Forelimb muscle (tissue), 1 donor: ENCODE measurements at regions not wholly inside any gene's neighbourhood (a gene's known extent, or its start where the extent isn't known, plus 50 kb on each side); places are given as distances from the start of the nearest gene placed in this dataset.
"Not testable (repeated sequence)": the region's sequence is repeated elsewhere in the genome, so short reads cannot be mapped to it uniquely, and the experiment has no call there.

Experiments used
- DNase-seq: peaks from one replicate; pipeline ENCODE4 v3.0.0-alpha.2; 2013; ENCODE audit warnings: low read depth

DNA sequence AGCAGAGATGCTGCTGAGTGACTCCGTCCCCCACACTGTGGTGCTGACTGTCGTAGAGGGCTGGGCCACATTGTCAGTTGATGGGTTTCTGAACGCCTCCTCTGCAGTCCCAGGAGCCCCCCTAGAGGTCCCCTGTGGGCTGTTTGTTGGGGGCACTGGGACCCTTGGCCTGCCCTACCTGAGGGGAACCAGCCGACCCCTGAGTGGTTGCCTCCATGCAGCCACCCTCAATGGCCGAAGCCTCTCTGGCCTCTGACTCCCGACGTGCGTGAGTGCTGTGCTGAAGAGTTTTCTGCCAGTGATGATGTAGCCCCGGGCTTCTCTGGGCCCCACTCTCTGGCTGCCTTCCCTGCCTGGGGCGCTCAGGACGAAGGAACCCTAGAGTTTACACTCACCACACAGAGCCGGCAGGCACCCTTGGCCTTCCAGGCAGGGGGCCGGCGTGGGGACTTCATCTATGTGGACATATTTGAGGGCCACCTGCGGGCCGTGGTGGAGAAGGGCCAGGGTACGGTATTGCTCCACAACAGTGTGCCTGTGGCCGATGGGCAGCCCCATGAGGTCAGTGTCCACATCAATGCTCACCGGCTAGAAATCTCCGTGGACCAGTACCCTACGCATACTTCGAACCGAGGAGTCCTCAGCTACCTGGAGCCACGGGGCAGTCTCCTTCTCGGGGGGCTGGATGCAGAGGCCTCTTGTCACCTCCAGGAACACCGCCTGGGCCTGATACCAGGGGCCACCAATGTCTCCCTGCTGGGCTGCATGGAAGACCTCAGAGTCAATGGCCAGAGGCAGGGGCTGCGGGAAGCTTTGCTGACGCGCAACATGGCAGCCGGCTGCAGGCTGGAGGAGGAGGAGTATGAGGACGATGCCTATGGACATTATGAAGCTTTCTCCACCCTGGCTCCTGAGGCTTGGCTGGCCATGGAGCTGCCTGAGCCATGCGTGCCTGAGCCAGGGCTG is 181.1 kb downstream of the TBC1D2B start:
- not testable (repeated sequence) for DNase-seq

DNA sequence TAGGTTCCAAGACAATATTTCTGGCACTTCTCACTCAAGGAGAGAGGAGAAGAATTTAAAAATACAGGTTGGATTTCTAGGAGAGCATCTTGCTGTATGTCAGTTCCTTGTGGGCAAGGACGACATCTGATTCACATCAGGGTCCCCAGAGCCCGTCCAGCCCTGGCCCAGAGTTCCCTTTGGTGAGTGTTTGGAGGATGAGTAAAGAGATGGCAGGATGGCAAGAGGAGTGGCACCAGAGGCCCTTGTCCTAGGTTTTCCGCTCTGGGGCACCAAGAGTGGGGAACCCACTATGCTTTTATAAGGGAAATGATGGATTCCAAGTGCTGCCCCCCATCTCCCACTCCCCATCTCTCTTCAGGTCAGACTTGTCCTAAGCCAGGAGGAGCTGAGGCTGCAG is 181.8 kb downstream of the TBC1D2B start:
- DNase-seq, result no peak

DNA sequence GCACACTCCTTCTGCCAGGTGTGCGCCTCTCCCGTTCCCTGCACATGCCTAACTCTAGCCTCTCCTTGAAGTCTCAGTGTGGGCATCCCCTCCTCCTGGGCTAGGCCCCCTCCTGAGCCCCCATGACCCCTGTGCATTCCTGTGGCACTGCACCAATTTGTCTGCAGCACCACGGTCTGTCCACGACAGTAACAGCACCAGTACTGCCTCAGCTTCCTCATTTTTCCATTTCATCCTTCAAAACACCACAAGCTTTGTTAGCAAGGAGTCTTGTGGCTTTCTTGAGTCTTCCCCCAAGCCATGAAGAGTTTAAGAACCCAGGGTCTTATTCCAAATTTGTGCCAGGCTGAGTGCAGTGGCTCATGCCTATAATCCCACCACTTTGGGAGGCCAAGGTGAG is 182.4 kb downstream of the TBC1D2B start:
- DNase-seq, result not testable (repeated sequence)

DNA sequence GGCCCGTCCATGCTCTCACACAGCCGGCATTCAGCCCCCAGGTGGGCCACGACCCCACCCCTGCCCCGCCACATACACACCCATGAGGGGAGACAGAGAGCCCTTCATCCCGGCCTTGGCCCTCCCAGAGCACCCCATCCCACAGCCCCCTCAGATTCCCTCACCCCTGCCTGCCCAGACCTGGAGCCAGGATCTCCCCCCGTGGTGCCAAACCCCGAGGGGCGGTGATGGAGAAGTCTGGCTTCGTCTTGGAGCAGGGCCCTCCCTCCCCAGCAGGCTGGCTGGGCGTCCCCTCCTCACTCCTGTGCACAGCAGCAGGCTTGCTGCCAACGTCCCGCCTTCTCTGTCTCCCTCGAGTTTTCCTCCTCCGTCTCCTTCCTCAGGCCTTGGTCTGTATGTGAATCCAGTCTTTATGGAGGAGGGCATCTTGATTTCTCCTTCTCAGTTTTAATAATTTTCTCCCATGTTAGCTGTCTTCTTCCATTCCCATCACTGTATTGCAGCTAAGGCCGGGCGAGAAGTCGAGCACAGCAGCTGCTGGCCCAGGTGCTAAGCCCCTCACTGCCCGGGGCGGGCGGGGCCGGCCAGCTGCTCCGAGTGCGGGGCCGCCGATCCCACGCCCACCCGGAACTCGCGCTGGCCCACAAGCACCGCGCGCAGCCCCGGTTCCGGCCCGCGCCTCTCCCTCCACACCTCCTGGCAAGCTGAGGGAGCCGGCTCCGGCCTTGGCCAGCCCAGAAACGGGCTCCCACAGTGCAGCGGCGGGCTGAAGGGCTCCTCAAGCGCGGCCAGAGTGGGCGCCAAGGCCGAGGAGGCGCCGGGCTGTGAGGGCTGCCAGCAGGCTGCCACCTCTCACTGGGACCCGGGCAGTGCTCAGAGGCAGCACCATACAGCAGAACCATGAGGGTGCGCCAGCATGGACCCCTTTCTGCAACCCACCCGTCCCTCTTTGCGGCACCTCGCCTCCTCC is 183.6 kb downstream of the TBC1D2B start:
- not testable (repeated sequence) for DNase-seq

DNA sequence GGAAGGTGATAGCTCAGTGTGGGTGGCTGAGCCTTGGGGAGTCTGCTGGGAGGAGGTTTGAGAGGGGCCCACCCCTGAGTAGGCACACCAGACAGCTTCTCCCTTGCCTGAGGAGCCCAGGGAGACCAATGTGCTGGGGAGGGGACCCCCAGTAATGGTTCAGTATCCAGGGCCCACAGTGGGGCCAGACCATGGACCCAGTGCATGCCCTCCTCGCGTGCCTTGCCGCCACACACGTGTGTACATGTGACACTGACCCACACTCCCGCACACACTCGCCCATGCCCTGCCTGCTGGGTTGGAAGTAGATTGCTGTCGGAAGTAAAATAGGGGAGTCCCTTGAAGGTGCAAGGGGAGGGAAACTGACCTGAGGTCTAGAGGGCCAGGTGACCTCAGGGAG is 184.3 kb downstream of the TBC1D2B start:
- DNase-seq, result not testable (repeated sequence)

DNA sequence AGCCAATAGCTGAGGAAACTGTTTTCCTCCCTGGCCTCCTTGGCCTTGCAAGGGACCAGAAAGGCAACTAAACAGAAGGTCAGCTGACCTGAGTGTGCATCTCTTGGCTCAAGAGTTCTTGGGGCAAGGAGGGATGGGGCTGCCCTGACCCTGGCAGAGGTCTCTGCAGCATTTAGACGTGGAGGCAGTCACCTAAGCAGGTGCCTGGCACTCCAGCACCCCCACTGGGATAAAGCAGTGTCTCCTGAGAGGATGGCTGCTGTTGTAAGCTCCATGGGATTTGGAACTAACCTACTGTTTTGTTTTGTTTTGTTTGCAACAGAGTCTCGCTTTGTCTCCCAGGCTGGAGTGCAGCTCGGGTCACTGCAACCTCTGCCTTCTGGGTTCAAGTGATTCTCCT is 185.2 kb downstream of the TBC1D2B start:
- DNase-seq, result no peak

DNA sequence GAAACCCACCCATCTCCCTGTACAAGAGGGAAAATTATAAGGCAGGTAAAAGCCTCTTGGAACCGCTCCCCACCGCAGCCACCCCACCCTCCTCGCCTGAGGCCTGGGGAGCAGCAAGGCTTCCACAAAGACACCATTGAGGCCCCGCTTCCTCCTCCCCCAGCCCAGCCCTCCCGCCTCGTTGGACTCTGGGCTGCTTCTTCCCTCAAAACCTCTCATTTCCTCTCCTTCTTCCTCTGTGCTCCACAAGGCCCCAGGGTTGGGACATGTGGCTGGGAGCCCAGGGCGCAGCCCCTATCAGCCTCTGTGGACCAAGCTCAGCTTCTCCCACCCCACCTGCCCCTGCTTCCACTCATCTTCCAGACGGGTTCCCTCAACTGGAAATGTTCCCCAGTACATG is 185.6 kb downstream of the TBC1D2B start:
- DNase-seq, result not testable (repeated sequence)

DNA sequence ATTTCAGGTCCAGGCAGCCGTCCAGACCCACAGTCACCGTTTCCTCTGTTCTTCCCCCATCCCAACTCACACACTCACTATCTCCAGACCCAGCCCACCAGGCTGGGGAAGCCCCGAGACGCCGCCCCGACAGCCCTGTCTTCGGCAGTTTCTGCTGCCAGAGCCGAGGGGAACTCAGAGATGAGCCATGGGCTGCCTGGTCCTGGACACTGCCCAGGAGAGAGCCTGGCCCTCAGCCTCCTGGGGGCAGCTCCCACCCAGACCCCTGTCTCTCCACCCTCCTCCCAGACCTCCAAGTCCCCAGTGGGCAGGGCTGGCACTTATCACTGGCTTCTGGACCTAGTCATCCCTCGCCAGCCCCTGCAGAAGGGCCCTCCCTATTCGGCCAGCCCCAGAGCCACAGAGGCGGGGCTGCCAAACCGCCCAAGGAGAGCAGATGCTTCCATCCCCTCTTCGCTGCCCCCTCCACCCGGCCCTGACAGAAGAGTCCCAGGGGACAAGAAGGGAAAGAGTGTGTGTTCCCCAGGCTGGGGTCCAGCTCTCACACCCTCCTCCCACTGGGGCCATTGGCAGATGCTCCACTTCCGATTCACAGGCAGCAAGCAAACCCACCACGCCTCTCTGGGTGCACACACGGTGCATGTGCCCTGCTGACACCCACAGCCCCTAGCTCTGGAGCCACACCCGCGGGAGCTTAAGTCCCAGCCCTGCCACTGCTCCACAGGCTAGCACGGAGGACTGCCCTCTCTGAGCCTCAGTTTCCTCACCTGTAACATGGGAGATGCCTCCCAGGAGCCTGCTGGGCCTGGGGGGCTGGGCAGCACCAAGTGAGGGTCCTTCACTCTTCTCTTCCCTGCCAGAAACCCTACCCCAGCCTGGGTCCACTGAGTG is 186.4 kb downstream of the TBC1D2B start:
- not testable (repeated sequence) for DNase-seq

DNA sequence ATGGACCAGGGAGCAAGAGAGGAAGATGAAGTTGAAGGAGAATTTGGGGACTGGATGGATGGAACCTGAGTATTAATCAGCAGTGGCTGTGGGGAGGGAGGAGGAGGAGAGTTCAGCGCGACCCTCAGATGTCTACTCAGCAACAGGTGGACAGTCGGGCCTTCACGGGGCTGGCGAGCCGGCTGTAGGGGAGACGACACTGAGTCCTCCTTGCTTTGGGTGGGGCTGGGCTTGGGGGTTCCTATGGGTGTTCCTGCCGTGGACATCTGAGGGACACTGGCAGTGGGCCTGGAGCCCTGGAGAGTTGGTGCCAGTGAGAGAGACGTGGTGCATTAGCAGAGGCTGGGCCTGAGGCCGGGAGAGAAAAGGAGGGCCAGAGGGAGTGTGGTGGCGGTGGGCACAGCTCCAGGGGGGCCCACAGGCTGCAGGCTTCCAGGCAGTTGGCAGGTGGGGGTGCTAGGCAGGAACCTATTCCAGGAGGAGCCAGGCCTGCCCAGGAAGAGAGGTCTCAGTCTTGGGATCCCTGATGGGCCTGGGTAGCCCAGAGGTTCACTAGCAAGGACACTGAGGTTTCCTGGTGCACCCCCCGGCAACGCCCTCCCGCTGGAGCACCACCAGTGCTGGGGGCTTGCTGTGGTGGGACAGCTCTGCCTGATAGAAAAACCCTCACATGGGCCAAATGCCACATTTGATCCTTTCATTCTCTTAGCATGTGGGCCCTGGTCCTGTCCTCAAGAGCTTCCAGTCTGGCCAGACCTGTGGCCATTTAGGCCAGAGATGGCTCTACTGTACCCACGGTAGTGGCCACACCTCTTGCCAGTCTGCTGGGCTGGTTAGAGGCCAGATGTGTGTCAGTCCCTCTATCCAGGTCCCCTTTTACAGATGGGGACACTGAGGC is 187.4 kb downstream of the TBC1D2B start:
- not testable (repeated sequence) for DNase-seq

DNA sequence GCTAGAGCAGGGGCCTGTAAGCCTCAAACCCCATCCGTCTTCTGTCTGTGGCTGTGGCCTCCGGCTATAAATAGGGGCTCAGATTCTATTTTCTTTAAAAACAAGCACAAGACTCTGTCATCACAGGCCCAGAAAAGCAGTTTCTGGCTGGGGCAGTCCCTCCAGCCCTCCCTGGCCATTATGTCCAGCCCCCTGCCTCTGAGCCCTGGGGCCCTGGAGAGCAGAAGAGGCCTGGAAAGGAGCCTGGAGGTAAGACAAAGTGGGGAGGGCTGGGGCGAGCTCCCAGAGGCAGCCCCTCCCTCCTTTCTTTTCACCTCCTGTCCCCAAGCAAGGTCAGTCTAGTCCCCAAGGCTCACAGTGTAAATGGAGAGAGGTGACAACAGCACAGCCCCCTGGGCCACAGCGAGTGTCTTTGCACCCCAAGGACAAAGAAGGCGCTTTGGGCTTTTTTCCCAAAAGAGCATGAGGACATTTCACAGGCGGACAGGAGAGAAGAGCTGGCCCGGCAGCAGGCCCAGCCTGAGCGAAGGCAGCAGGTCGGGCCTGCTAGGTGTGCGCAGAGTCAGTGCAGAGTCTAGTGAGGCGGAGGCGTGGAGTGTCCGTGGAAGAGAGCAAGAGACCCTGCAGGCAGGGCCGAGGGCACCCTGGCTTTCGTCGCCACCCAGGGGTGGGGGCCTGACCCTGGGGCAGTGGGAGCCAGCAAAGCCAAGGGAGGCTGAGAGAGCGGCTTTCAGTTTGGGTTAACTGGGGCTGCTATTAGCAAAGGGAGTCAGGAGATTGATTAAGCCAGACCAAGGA is 188.3 kb downstream of the TBC1D2B start:
- no peak for DNase-seq

DNA sequence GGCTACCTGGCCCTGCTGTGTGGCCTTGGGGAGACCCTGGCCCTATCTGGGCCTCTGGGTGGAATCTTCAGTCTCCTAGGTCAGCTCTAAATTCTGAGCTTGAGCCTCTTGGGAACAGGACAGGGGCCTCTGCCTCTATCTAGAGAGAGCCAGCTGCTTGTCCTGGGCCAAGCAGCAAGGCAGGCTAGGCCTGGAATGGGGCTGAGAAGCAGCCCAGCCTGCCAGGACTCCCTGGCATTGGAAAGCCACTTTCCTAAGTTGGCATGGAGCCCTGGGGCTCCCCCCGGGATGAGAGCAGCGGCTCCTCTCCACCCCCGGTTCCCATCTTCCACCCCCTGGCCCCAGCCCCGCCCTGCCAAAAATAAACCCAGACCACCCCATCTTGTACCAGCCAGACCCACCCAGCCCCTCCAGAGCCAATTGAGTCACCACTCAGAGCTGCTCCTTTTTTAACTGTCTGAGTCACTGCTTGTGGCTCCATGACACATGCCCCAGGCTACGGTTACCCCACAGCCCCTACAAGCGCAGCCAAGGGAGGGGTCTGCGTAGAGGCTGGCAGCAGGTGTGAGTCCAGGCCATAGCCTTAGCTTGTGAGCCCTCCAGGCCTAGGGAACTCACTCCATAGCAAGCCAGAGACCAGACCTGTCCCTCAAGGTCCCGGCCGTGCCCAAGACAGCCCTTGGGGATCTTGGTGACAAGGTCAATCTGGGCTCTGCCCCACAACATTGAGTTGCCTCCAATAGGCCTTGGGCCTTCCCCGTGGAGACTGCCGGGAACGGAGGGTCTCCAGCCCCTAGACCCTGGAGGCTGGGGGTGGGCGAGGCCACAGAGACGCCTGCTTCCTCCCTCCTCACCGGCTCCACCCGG is 189.7 kb downstream of the TBC1D2B start:
- DNase-seq, result not testable (repeated sequence)

DNA sequence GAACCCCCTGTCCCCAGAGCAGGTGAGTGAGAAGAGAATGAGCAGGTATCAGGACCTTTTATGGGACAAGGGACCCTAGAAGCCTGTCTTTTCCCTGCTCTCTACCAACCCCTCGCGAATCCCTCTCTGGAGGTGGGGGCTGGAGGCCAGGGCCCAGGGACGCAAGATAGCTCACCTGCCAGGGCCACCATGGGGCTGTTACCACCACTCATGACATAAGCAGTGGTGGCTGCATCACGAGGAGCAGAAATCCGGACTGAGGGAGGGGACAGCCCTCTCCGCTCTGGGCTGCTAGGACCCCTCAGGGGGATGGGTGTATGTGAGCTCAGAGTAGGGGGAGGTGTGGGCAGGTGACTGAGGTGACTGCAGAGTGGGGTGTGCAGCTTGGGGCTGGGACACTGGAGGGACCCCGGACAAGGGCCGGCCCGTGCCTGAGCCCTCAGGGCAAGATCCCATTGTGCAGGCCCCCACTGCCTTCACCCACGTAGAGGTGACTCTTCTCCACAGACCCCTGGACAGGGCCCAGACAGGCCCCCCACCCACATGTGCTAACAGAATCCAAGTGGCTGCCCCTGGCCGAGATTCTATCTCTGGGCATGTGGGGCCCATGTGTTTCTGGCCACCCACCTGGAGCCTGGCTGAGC is 190.6 kb downstream of the TBC1D2B start:
- no peak for DNase-seq

DNA sequence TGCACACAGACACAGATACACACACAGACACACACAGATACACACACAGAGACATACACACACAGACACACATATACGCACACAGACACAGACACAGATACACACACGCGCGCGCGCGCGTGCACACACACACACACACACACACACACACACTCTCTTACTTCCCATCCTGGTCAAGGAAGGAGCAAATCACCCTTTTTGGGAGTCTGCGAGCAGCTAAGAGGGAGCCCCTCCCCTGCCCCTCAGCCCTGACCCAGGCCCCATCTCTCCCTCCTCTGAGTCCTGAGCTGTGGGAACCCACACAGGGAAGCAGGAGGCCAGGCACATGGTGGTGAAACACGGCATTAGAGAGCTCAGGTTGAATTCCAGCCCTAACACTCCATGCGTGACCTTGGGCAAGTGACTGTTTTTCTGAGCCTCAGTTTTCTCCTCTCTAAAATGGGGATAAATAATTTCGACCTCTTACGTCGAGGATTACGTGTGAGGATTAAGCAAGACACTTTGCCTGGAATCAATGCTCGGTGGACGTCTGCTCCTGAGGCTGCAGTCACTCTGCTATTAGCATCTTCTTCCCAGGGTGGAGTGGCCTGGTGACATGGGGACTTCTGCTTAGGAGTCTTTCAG is 191.5 kb downstream of the TBC1D2B start:
- not testable (repeated sequence) for DNase-seq

DNA sequence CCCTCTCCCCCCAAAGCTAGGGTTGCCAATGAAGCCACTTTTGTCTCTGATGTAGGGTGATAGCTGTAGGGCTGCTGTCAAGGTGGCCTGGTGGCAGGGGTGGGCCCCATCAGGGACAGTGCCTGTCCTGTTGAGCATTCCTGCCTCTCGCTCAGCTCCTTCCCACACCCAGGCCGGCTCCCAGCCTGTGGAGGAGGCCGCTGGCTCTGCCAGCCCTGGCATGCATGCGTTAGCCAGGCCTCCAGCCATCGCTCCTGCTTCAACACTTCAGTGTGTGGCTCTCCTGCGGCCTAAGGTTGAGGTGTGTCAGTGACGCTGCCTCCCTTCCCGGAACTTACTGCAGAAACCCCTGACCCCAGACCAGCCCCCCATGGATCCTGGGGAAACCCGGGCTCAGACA is 194.5 kb downstream of the TBC1D2B start:
- DNase-seq, result not testable (repeated sequence)

DNA sequence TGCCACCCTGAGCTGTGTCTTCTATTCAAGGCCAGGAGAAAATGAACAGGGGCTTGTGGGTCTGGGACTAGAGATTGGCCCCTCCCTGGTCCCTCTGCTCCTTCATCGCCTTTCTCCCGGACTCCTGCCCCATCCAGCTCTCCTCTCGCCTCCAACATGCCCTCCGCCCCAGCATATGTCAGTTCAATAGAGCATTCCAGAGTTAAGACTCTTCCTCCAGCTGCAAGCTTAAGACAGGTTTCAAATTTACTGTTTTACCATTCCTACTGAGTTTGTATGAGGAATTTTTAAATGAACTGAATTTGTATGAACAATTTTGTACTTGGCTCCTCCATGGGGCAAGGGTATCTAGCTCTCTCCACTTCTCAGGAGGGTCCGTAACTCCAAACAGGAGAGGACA is 195.6 kb downstream of the TBC1D2B start:
- DNase-seq, result no peak

DNA sequence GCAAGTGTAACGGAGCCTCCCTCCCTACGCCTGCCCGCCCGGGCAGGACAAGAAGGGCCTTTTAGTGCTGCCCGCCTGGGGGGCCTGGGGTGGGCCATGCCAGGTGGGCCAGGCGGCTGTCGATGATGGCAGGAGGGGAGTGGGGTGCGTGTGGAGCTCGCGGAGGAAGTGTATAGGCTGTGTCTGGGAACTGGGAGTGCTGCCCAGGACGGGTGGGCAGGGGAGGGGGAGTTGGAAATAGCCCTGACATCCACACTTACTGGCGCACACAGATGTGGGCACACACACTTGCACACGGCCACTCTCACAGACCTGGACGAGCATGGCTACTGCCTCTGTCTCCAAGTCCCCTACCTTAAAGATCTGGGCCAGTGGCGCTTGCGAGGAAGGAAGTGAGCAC is 196.0 kb downstream of the TBC1D2B start:
- not testable (repeated sequence) for DNase-seq

DNA sequence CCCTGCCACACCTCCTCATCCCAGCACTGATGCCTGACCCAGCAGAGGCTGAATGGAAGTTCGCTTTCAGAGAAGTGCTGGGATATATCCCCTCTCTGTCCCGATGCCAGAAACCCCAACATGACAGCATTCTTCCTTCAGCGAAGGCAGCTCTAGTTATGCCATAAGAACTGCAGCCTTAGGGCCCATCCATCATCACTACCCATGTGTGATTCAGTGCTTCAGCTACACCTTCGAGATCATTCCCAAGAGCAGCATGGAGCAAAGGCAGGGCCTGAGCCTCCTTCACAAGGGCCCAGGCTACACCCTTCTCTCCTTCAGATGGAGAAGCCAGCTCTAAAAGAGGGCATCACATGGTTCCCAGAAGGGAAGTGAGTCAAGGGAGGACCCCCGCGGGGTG is 198.0 kb downstream of the TBC1D2B start:
- not testable (repeated sequence) for DNase-seq
